Endothelial cell of umbilical vein (primary cell): ENCODE measurements at regions not wholly inside any gene's neighbourhood (a gene's known extent, or its start where the extent isn't known, plus 50 kb on each side); places are given as distances from the start of the nearest gene placed in this dataset.

Experiments
- BruUV-seq: library from RNA; stranded (reverse); fragments of 400-500 nt; replicated peaks from 2 replicates; lab custom pipeline; 2021; lab: Mats Ljungman, UMichigan
- CTCF ChIA-PET: fragments of 300-600, 350-600 bp; sonication (Branson Sonifier 250); formaldehyde crosslinking; loops from one replicate; lab custom pipeline; 2021; ENCODE audit warnings: antibody characterized with exemption, inconsistent platforms; lab: Charles Lee
- POLR2A ChIA-PET: fragments of 300-600, 350-600 bp; sonication (Branson Sonifier 250); formaldehyde crosslinking; loops from one replicate; lab custom pipeline; 2021; ENCODE audit warnings: antibody characterized with exemption, inconsistent platforms; lab: Charles Lee
- DNase-seq: peaks from one replicate; pipeline ENCODE4 v3.0.0-alpha.2; 2011; ENCODE audit warnings: low read depth, low spot score
- FAIRE-seq: peaks from 2 replicates; lab custom pipeline; 2011; peaks lifted over from hg19 to GRCh38; lab: Jason Lieb, UNC
- H2AFZ ChIP-seq: 2 replicates; pipeline ENCODE4 v1.6.0; 2012; ENCODE audit warnings: low read depth, low read length, control low read depth, inconsistent platforms
- H3K27ac ChIP-seq: 2 replicates; pipeline ENCODE4 v1.5.1; 2011; ENCODE audit warnings: low read depth, mild to moderate bottlenecking, control low read depth, low read length, moderate library complexity; ENCODE audit not compliant: insufficient read depth
- H3K27me3 ChIP-seq, 2 experiments: 2 replicates each; pipeline versions ENCODE4 v1.6.0 to v1.6.1; 2011; ENCODE audit warnings: low read length in 2 of 2, mixed read lengths in 1 of 2; ENCODE audit not compliant: control insufficient read depth in 2 of 2, insufficient read depth in 2 of 2
- H3K36me3 ChIP-seq, 2 experiments: 2 replicates in 1 of 2; 3 replicates in 1 of 2; pipeline ENCODE4 v1.5.1; 2011; ENCODE audit warnings: low read length in 2 of 2, mild to moderate bottlenecking in 1 of 2, moderate library complexity in 1 of 2; ENCODE audit not compliant: control insufficient read depth in 2 of 2, insufficient read depth in 2 of 2; ENCODE audit errors: extremely low read depth in 1 of 2
- H3K4me1 ChIP-seq: 3 replicates; pipeline ENCODE4 v1.5.1; 2011; ENCODE audit warnings: mild to moderate bottlenecking, low read length; ENCODE audit not compliant: control insufficient read depth, insufficient read depth; ENCODE audit errors: extremely low read depth
- H3K4me2 ChIP-seq: 2 replicates; pipeline ENCODE4 v1.6.1; 2011; ENCODE audit warnings: low read length, control low read depth, mixed read lengths; ENCODE audit not compliant: insufficient read depth
- H3K4me3 ChIP-seq, 3 experiments: fragments of 200-600 bp in 1 of 3; sonication (generic), shearing (Covaris generic) in 1 of 3; replicated peaks in 1 of 3; 2 replicates each; pipeline ENCODE4 v1.5.1; 2011 to 2016; ENCODE audit warnings: control low read depth in 3 of 3, low read length in 3 of 3, mild to moderate bottlenecking in 2 of 3, inconsistent platforms in 1 of 3, low read depth in 1 of 3, moderate library complexity in 1 of 3; ENCODE audit not compliant: insufficient read depth in 1 of 3
- H3K79me2 ChIP-seq: 2 replicates; pipeline ENCODE4 v1.6.0; 2012; ENCODE audit warnings: low read length, inconsistent platforms; ENCODE audit not compliant: control insufficient read depth, insufficient read depth
- H3K9ac ChIP-seq: replicated peaks from 2 replicates; pipeline ENCODE3; 2011; ENCODE audit warnings: low read length, control low read depth; ENCODE audit not compliant: insufficient read depth; ENCODE audit errors: extremely low read depth
- H3K9me1 ChIP-seq: replicated peaks from 3 replicates; pipeline ENCODE4 v1.6.0; 2011; ENCODE audit warnings: mild to moderate bottlenecking, low read length; ENCODE audit not compliant: control insufficient read depth, insufficient read depth; ENCODE audit errors: extremely low read depth
- H3K9me3 ChIP-seq: replicated peaks from 2 replicates; pipeline ENCODE4 v1.5.1; 2012; ENCODE audit warnings: low read length, inconsistent platforms; ENCODE audit not compliant: control insufficient read depth, insufficient read depth
- H4K20me1 ChIP-seq: replicated peaks from 2 replicates; pipeline ENCODE3; 2011; ENCODE audit warnings: mild to moderate bottlenecking, low read length; ENCODE audit not compliant: control insufficient read depth, insufficient read depth; ENCODE audit errors: extremely low read depth
- CTCF ChIP-seq, 2 donors: IDR thresholded peaks; 1 replicate in 1 of 2; 2 replicates in 1 of 2; pipeline ENCODE4 v1.5.1; 2011; ENCODE audit warnings: low read length in 2 of 2, mild to moderate bottlenecking in 2 of 2, moderate library complexity in 2 of 2, control low read depth in 1 of 2, inconsistent platforms in 1 of 2, low read depth in 1 of 2; ENCODE audit not compliant: insufficient read depth in 1 of 2; ENCODE audit errors: extremely low read depth in 1 of 2
- EZH2 ChIP-seq: IDR thresholded peaks from 2 replicates; pipeline ENCODE4 v1.6.1; 2012; ENCODE audit warnings: borderline replicate concordance, low read depth, mild to moderate bottlenecking, moderate library complexity, low read length, inconsistent platforms; ENCODE audit not compliant: severe bottlenecking
- FOS ChIP-seq: IDR thresholded peaks from 2 replicates; pipeline ENCODE4 v1.6.1; 2011; ENCODE audit warnings: mild to moderate bottlenecking, low read length, moderate library complexity, borderline replicate concordance; ENCODE audit not compliant: insufficient read depth
- GATA2 ChIP-seq: IDR thresholded peaks from 2 replicates; pipeline ENCODE4 v1.7.0; 2011; ENCODE audit warnings: low read depth, mild to moderate bottlenecking, moderate library complexity, mixed read lengths, low read length; ENCODE audit not compliant: insufficient read length, insufficient read depth
- JUN ChIP-seq: IDR thresholded peaks from 2 replicates; pipeline ENCODE4 v1.6.1; 2011; ENCODE audit warnings: borderline replicate concordance, low read depth; ENCODE audit not compliant: insufficient read length, insufficient read depth
- MAX ChIP-seq: IDR thresholded peaks from 2 replicates; pipeline ENCODE4 v1.6.1; 2011; ENCODE audit not compliant: insufficient read depth, insufficient read length
- MYC ChIP-seq: IDR thresholded peaks from one replicate; pipeline ENCODE4 v1.6.1; 2011; ENCODE audit warnings: mild to moderate bottlenecking, low read depth, low read length
- POLR2A ChIP-seq: IDR thresholded peaks from 2 replicates; pipeline ENCODE4 v1.6.1; 2012; ENCODE audit warnings: low read depth, mild to moderate bottlenecking, control low read depth, low read length
- POLR2AphosphoS5 ChIP-seq: IDR thresholded peaks from 2 replicates; pipeline ENCODE4 v1.6.1; 2012; ENCODE audit warnings: low read depth, mild to moderate bottlenecking, control low read depth, low read length, moderate library complexity; ENCODE audit not compliant: insufficient read depth
- dilution Hi-C: fragments of 300-500 bp; cut with MboI; formaldehyde crosslinking; loops from one replicate; pipeline ENCODE4 v1.15.0; 2019; ENCODE audit warnings: low sequenced_read_pairs; ENCODE audit not compliant: extremely low pct_ligation_motif_present
- intact Hi-C: fragments of 100-400 bp; cut with micrococcal nuclease; formaldehyde crosslinking; loops from one replicate; pipeline ENCODE4 v1.10.0; 2022

GRCh38 chr9:107211284-107211923, 71.7 kb upstream of the RAD23B start:
- CTCF ChIA-PET: no interaction called here
- Histone ChIP-seq H3K4me2 (no peak overlapping the region), H3K27ac (no peak overlapping the region), H2AFZ (no peak overlapping the region), H3K9me3 (no peaks in the 10 kb centered on the region), H4K20me1 (no peaks in the 10 kb centered on the region), H3K36me3 (no peaks in the 10 kb centered on the region), H3K4me1 (no peaks in the 10 kb centered on the region), H3K9ac (no peak overlapping the region), H3K27me3 (no peaks in the 10 kb centered on the region), H3K9me1 (no peaks in the 10 kb centered on the region), H3K79me2 (no peaks in the 10 kb centered on the region), H3K4me3 (no peak overlapping the region)
- dilution Hi-C loops (no loop called here), intact Hi-C loops (no loop called here)
- TF ChIP-seq CTCF (IDR thresholded peaks at IDR 0.05; ENCODE audit: extremely low read depth in 1 of 2, insufficient read depth in 1 of 2, low read depth in 1 of 2, low read length in 2 of 2) (no peak), POLR2A (no peak), MAX (no peak), JUN (no peak), MYC (no peak), POLR2AphosphoS5 (no peak), FOS (no peak), GATA2 (no peak), EZH2 (no peak)
- no peak for DNase-seq
- BruUV-seq: no TSS peak
- no peak for FAIRE-seq
- POLR2A ChIA-PET: no interaction called here
